ENCODE measurements at regions not wholly inside any gene's neighbourhood (a gene's known extent, or its start where the extent isn't known, plus 50 kb on each side); places are given as distances from the start of the nearest gene placed in this dataset.

DNA sequence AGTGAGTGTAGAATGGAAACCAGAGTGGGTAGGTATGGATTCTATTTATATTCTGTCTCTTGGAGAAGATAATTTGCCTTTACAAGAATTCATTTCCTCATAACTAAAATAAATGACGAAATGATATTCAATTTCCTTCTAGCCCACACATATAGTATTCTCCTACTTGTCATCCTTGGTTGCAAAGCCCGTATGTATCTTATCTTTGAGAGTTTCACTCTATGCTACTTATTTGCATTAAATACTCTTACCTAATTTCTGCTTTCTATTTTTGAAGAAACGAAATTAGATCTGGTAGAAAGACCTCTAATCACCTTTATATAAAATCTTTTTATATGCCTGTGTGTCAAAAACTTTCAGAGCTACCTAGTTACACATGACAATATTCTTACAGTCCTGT is 457.7 kb downstream of the NKX6-1 start:
- TF ChIP-seq, protein P1, sequence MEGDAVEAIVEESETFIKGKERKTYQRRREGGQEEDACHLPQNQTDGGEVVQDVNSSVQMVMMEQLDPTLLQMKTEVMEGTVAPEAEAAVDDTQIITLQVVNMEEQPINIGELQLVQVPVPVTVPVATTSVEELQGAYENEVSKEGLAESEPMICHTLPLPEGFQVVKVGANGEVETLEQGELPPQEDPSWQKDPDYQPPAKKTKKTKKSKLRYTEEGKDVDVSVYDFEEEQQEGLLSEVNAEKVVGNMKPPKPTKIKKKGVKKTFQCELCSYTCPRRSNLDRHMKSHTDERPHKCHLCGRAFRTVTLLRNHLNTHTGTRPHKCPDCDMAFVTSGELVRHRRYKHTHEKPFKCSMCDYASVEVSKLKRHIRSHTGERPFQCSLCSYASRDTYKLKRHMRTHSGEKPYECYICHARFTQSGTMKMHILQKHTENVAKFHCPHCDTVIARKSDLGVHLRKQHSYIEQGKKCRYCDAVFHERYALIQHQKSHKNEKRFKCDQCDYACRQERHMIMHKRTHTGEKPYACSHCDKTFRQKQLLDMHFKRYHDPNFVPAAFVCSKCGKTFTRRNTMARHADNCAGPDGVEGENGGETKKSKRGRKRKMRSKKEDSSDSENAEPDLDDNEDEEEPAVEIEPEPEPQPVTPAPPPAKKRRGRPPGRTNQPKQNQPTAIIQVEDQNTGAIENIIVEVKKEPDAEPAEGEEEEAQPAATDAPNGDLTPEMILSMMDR (IDR thresholded peaks at IDR 0.05): no peak
- TF ChIP-seq POLR2A (IDR thresholded peaks at IDR 0.05): no peak
- TF ChIP-seq EP300 (IDR thresholded peaks at IDR 0.05): no peak
- TF ChIP-seq POLR2AphosphoS5 (IDR thresholded peaks at IDR 0.05): no peak
